COR-L47 (cell line): ENCODE measurements at regions not wholly inside any gene's neighbourhood (a gene's known extent, or its start where the extent isn't known, plus 50 kb on each side); places are given as distances from the start of the nearest gene placed in this dataset.
A peak's percentile ranks its signal among the peaks of the same experiment; 100 is the strongest.

Source experiments
- DNase-seq: peaks from one replicate; lab custom pipeline; 2025; lab: John Stamatoyannopoulos, UW

DNA sequence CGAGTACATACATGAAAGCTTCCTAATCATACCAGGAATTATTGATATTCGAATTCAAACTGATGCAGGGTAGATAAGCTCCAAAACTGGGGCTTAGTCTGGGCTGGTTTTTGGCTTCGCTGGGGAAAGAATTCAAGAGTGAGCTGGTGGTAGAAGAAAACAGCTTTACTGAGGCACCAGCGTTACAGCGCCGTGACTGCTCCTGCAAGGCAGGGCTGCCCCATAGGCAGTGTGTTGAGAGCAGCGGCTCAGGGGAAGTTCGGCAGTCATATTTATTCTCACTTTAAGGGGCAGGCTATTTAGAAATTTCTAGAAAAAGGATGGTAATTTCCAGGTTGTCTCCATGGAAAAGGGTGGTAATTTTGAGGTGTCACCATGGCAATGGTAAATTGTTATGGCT is 292.6 kb upstream of the TCF4 start:
- DNase-seq = no peak

DNA sequence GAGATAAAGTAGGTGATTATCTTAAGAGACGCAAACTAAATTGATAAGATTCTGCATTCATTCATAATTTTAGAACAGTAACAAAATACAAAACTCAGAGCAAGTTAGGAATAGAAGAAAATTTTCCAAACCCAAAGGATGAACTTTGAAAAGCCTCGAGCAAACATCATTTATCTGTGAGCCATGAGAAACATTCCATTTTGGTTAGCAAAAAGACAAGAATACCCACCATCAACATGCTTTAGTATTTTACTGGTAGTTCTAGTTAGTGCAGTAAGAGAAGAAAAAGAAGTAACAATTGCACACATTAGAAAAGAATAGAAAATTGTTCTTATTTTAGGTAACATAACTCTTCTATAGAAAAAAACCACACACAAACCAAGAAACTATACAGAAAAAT is 291.3 kb upstream of the TCF4 start:
- no peak for DNase-seq

DNA sequence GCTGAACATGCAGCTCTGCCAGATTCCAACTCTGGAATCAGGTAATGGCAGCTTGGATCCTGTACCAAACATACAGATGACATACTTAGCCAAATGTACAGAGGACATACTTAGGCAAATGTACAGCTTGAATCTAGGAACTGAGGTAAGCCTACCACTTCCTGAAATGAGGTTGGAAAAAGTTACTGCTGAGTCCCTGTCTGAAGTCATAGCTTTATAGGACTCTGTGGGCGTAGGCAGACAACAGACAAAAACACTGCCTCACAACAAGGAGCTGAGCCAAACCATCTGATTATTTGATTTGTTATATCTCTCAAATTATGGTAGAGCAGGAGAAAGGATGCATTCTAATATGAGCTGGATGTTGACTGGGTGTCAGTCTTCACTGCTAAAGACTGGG is 290.2 kb upstream of the TCF4 start:
- no peak for DNase-seq

DNA sequence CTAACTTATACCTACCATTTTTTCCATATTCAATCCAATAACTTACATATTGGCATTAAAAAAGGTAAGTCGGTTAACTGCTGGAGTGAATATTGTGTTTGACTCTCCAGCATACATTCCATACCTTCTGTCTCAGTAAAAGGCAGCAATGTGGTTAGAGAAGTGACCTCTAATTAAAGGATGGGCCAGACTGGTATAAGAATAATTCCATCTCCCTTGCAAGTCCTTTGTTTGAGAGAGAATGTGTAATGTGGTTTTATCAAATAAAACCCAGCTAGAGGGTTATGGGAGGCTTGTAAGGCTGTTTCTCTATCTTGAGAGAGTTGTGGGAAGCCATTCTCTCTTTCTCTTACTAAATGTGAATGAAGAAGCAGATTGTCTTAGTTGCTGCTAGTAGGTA is 289.3 kb upstream of the TCF4 start:
- no peak for DNase-seq

DNA sequence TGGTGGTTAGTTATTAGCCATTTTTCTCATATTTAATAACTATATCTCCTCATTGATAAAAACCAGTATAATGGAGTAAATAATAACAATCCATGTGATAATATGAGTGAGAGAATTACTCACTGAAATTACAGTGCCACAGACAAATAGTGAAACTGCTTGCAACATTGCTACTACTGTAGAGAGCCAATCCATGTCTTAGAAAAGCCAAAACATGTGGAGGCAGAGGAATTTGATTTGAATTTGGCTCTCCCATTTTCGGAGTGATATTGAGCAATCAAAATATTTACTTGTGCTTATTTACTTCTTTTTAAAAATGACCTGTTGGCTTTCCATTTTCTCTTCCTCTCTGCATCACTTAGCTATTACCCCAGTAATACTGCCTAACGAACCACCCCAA is 288.3 kb upstream of the TCF4 start:
- no peak for DNase-seq

DNA sequence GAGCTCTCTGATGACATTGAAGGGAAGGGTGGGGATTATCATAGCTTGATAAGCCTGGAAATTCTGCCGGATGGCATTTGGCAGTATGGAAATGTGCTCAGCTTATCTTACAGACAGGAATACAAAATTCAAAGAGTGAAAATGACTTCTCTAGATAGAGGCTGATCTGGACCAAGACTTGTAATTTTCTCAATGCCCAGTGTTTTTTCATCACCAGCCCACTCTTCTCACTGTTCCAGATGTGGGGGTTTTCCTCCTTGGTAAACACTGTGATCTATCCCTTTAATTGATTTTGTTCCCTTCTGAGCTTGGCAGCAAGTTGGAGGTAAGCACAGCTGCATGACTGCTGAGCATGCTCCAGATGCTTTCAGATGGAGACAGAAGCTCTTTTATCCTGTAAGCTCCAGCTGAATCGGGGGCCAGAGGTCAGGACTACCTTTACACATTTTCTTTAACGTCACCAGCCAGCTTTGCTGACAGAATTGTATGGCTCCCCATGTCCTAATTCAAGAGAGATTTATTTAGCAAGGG is 287.4 kb upstream of the TCF4 start:
- no peak for DNase-seq

DNA sequence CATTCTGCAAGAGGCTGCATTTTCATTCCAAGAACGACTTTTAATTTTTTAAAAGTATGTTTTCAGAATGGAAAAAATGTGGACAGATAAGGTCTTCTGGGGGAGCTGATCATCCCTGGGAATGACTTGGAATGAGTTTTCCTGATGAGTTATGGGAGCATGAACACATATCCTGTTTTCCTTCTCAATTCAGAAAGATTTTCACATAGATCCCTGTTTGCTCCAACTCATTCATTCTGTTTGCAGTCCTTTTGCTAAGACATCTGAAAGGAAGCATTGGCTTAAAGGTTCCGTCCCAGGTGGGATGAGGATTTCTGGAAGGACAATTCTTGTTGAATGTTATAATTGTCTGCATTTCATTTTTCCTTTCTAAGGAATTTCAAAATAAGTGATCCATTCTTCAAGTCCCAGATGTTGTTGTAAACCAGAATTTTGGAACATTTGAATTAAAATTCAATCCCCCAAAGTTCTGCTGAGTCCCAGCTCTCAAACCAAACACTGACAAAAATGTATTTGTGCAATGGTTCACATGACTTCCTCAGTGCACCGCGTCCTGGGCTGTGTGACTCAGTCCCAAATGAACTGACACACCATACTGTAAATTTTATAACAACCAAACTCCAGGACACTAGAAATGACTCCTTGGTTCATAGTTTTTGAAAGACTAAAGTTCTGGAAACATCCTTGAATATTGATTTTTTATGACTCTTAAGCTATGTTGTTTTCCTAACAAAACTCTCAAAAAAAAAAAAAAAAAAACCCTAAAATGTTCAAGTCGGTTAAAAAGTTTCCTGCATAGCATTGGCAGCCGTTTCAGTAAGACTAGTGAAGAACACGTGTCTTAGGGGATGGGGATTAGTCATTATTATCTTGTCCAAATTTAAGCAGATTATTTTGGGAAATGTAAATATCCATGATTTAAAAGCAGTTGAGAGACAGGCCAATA is 281.8 kb upstream of the TCF4 start:
- DNase-seq = no peak

DNA sequence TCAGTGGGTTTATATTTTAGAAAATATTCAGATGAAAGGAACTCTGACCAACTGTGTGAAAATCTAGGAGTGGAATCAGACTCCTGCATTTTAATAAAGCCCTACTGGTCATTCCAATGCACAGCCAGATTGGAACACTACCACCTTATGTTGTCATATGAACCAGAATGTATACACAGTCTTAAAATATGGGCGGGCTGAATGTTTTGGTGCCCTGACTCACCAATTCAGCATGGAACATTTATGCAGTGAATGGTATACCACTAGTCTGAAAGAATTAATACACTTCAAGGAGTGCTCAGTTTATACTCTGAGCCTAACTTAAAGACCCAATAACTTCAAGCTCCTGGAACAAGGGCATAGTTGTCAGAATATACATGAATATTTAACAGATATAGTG is 280.9 kb upstream of the TCF4 start:
- DNase-seq = no peak

DNA sequence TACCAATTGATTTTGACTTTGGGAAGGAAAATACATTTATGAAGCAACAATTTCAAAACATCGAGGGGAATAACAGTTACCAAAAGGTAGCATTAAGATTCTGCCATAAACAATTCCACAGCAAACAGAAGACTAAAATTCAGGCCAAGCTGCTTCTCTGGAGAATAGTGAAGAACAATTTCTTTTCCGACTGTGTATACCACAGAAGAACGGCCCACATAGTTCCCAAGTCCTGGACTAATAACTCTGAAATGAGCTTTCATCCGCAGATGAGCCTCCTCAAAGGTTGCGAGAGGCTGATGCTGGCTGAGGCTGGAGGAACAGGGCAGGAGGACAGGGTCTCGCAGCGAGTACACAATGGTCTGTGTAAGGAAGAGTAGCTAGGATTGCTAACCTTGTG is 278.9 kb upstream of the TCF4 start:
- no peak for DNase-seq

DNA sequence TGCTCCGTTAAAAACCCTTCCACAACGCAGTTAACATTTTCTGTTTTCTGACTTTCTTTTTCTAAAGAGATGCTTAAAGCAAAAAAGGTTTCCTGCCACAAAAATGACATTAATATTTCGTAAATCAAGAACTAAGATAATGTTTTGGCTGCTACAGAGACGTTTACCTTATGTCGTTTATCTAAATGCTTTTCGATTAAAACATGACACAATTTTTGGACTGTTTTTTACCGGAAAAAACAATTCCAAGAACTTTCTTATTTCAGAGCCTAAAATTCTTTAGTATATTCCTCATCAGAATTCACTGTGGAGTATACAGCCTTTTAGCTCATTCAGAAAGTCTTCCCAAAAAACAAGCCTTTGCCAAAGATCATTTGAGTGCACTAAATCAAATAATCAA is 278.0 kb upstream of the TCF4 start:
- no peak for DNase-seq

DNA sequence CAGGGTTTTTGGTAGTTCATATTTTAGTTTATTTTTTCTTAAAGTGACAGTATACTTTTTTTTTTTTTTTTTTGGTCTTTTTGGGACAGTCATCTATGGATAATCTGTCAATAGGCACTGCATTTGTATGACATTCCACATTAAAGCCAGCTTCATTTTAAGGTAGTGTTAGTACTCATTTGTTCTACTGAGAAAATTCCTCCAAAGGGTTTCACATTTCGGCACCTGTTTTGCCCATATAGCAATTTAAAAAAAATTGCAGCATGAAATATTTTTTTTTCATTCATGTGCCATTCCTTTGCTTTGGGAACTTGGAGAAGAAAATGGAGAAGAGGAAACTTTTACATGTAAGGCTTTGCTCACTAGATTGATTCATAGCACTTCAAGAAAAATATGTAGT is 276.3 kb upstream of the TCF4 start:
- no peak for DNase-seq

DNA sequence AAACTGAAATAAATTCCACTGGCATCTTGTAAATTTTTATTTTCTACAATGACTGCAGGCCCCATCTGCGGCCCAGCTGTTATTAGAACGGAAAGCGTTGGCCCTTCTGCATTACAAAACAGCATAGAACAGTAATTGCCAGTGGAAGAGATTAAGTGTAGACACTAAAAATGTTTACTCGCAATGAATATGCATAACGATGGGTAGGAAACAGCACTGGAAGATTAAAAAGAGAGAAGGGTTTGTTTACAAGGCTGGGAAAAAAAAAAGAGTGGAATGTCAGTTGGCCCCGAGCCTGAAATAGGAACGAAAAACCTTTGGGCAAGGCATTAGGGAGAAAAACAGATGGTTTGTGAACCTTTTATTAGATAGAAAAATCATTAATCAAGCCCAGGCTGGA is 275.9 kb upstream of the TCF4 start:
- DNase-seq = no peak

DNA sequence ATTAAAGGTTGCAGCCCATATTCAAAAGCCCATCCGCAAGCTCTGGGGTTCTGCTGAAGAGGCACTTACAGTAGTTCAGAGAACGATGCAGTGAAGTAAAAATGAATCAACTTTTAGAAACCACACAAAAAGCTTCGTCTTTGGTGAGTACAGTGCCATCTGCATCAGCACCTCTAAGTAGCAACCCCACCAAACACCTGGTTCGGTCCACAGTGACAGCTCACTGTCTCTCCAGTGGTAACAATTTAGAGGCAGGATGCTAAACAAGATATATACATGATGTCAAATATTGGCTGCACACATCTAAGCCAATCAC is 275.4 kb upstream of the TCF4 start:
- DNase-seq = no peak

DNA sequence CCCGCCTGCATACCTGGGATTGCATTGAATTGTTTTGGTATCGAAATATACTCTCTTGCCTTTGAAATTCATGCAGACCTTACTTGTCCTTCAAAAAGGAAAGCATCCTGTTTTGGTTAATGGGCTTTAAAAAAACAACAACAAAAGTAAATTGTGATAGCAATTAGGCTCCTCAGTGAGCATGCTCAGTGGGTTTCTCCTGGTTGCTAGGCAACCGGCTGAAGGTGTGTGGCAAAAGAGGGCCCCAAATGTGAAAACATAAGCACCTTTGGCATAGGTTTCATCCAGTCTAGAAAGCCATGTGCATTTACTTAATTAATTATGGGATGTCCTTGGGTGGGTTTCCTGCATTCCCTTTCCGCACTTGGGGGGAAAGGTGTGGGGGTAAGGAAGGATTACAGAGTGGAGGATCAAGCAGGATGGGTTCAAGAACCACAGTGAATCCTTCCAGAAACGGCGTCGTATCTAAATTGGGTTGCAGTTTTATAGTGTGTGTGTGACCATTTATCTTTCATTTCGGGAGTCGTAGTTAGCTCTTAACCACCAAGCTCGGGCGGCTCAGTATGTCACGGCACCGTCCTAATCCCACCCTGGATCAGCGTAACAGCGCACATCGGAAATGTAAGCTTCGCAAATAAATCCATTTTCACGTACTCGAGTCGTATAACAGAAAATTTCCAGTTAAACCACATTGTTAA is 274.9 kb upstream of the TCF4 start:
- DNase-seq = peak; percentile 37

DNA sequence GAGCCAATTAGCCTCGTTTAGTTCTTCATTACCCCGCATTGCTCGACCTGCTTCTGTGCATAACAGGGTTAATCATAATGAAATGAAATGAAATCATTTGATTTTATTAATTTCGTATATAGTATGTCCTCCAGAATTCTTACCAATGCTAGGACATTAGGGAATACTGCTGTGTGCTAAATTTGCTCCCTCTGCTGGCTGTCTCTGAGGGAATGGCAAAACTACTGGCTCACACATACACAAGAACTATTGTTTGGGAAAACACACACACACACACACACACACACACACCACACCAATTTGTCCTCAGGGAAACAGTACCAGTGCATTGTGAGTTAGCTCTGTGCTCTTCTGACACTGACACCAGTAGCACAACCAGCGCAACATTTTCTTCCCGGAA is 273.3 kb upstream of the TCF4 start:
- DNase-seq = peak; percentile 24

DNA sequence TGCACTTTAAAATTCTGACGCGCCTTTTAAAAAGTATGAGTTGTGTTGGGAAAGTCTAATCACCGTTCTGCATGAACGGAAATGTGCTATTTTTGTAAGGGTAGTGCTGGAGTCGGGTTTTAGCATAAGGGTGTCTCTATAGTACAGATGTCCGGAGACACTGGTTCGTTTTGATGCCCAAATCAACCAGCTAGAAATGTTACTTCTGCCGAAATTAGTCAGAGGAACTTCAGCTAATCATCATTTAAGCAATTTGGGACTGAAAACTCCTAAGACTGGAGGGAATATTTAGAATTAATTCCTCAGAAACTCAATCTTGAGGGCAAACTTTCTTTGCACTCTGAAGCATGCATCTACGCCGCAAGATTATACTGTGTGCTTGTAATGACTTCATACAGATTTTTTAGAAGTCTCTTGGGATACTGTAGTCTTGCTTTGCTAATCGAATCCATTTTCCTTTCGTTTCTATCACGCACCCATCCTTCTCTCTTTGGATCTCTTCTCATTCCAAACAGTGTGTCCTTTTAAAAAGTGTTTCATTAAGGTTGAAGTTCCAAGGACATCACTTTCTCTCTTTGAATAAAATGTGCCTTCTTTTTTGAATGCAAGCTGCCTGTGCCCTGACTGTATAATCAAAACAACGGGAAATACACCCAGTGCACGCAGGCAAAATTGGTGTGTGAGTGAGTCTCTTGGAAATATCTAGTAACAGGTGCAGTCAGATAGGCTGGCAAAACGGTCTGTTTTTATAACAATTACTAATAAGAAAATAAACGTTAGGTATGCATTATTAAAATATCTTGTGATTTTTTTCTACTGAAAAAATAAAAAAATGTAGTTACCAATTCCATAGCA is 270.9 kb upstream of the TCF4 start:
- DNase-seq = no peak

DNA sequence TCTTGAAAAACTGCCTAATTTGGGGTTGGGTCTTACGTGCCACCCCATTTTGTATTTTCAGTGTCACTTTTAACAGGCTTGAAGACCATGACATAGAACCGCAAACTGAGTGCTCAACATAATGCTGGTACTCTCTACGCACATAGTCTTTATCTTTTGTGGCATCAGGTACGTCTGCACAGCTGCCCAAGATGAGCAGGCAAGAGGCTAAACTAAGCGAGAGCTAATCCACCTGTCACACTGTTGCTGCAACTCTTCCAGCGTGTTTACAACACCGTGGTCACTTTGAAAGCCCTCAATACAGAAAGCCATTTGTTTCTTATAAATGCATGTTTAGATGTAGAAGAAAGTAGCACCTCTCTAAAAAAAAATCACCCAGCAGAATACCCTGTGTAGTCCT is 270.0 kb upstream of the TCF4 start:
- no peak for DNase-seq

DNA sequence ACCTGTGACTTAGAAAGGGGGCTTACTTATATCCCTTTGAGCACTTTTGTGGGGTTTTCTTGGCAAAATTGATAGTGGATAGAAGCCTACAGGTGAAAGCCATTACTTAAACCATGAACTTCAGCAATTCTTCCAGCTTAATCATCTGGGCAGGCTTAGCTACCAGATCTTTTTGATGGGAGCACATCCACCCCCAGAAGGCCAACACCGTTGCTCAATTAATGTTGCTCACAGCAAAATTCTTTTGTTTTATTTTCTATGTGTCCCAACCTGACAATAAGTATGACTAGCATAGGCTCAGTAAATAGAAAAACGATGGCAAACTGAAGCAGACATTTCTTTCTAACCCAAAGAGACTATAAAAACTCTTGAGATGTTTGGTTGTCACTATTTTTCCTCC is 269.4 kb upstream of the TCF4 start:
- no peak for DNase-seq

DNA sequence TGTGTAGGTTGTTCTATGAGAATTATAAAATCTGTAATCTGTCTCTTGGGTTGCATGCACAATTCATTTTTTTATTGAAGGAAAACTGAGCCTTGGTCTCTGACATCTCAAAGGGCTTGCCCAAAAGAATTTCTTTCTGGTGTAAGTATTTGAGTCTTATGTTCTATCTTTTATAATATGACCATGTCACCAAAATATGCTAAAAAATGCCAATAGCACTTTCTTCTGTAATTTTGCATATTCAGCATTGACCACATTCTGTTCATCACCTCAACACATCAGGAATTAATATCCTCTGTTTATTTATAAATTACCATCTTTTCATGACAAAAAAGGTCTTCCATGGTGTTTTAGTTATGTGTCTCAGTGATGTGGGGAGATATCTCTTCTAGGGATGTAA is 268.7 kb upstream of the TCF4 start:
- no peak for DNase-seq

DNA sequence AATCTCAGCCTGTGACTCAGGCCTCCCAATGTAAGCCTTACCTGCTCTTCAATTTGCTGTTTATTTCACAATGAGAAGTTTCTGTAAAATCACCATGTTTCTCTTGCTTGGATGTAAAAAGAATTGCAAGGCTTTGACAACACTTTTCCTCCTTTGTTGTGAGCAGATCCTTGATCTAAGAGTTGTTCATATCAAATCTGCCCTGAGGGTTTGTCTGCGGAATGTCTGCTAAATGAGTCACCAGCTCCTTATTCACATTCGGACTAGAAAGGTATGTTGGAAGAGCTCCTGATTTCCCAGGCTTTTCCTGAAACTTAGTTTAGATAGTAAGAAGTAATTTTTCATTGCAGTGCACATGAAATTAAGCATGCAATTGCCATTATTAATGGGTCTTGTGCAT is 268.2 kb upstream of the TCF4 start:
- DNase-seq = no peak

DNA sequence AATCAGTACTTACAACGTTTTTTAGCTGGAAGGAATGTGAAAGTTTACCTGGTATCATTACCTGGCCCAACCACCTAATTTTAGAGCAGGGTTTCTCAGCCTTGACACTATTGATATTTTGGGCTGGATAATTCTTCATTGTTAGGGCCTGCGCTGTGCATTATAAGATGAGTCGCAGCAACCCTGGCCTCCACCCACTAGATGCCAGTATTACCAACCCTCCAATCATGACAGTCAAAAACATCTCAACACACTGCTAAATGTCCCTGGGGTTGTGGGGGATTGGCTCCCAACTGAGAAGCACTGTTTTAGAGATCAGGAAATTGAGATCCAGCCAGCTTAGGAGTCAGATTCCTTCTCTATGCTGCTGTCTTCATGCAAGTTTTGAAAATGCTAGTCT is 265.3 kb upstream of the TCF4 start:
- DNase-seq = no peak

DNA sequence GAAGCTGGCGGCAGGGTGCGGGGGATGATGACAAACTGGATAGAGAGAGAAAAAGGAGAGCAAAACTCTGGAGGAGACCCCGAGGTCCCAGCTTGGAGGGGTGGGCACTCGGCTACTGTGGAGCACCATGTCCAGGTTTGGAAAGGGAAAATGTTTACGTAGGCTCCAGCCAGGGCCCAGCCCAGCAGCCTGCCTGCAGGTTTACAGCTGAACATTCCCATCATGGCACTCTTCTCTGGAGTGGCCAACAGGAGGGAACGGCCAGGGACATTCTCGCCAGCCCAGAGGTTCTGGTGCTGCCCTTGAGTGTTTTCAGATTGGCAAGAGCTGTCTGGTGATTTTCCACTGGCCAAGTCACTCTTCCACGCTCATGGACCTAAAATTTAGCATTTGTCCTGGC is 262.9 kb upstream of the TCF4 start:
- no peak for DNase-seq

DNA sequence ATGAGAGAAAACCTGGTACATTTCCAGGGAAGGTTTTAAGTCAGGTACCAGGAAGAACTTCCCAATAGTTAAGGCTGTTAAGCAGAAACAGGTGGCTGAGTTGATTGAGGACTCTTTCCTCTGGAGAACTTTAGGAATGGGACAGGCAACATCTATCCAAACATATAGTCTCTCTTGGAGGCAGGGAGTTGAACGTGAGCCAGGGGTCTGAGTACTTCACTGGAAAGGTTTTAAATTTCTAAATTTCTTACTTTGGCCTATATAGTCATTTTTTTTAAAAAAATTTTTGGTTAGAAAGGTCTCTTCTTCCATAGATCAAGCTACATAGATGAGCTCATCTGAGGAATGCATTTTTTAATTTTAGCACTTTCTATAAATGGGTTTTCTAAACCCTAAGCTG is 261.4 kb upstream of the TCF4 start:
- no peak for DNase-seq
